GM18861 (cell line): ENCODE measurements at regions not wholly inside any gene's neighbourhood (a gene's known extent, or its start where the extent isn't known, plus 50 kb on each side); places are given as distances from the start of the nearest gene placed in this dataset.

Experiments
- ATAC-seq: cut with Tn5 transposase; IDR thresholded peaks from one replicate; pipeline ENCODE4 v1.9.1; 2021; ENCODE audit not compliant: unreplicated experiment

- no peak for ATAC-seq
These were observed 742.1 kb downstream of the MAFB start for GRCh38 chr20:39946931-39947330.

- no peak for ATAC-seq
These were observed 742.8 kb downstream of the MAFB start for GRCh38 chr20:39946053-39946810.

GRCh38 chr20:39944861-39945260, 744.2 kb downstream of the MAFB start:
- no peak for ATAC-seq

GRCh38 chr20:39943336-39943735, 745.7 kb downstream of the MAFB start:
- ATAC-seq, result no peak

- no peak for ATAC-seq
These were observed 747.8 kb downstream of the MAFB start for GRCh38 chr20:39941245-39941644.

GRCh38 chr20:39939241-39939865, 749.7 kb downstream of the MAFB start:
- no peak for ATAC-seq

GRCh38 chr20:39936401-39936800, 752.6 kb downstream of the MAFB start:
- ATAC-seq, result no peak

GRCh38 chr20:39935901-39936300, 753.1 kb downstream of the MAFB start:
- no peak for ATAC-seq

- no peak for ATAC-seq
These were observed 772.7 kb downstream of the MAFB start for GRCh38 chr20:39916236-39916765.

GRCh38 chr20:39913274-39913673, 775.8 kb downstream of the MAFB start:
- no peak for ATAC-seq

GRCh38 chr20:39911497-39911896, 777.5 kb downstream of the MAFB start:
- no peak for ATAC-seq

GRCh38 chr20:39910536-39910935, 778.5 kb downstream of the MAFB start:
- ATAC-seq, result no peak

GRCh38 chr20:39909447-39909846, 779.6 kb downstream of the MAFB start:
- no peak for ATAC-seq

GRCh38 chr20:39904476-39905112, 784.4 kb downstream of the MAFB start:
- no peak for ATAC-seq

GRCh38 chr20:39903806-39904465, 785.1 kb downstream of the MAFB start:
- no peak for ATAC-seq

- ATAC-seq, result no peak
These were observed 789.2 kb downstream of the MAFB start for GRCh38 chr20:39899881-39900280.

- no peak for ATAC-seq
These were observed 790.6 kb downstream of the MAFB start for GRCh38 chr20:39898467-39898852.

- no peak for ATAC-seq
These were observed 791.1 kb downstream of the MAFB start for GRCh38 chr20:39897781-39898466.

- no peak for ATAC-seq
These were observed 792.0 kb downstream of the MAFB start for GRCh38 chr20:39897058-39897457.

GRCh38 chr20:39894067-39894466, 795.0 kb downstream of the MAFB start:
- no peak for ATAC-seq
